HG03520 (cell line): ENCODE measurements at regions not wholly inside any gene's neighbourhood (a gene's known extent, or its start where the extent isn't known, plus 50 kb on each side); places are given as distances from the start of the nearest gene placed in this dataset.
"Not testable (repeated sequence)": the region's sequence is repeated elsewhere in the genome, so short reads cannot be mapped to it uniquely, and the experiment has no call there.

Source experiments
- ATAC-seq: cut with Tn5 transposase; IDR thresholded peaks from one replicate; pipeline ENCODE4 v1.9.1; 2021; ENCODE audit warnings: mild to moderate bottlenecking, moderate library complexity; ENCODE audit not compliant: unreplicated experiment

- no peak for ATAC-seq
These were observed 140.1 kb upstream of the DAPK1 start for GRCh38 chr9:87357600-87357999.

- ATAC-seq, result no peak
These were observed 138.4 kb upstream of the DAPK1 start for GRCh38 chr9:87359264-87359663.

- ATAC-seq, result no peak
These were observed 137.6 kb upstream of the DAPK1 start for GRCh38 chr9:87359958-87360601.

- ATAC-seq, result no peak
These were observed 127.5 kb upstream of the DAPK1 start for GRCh38 chr9:87370049-87370685.

GRCh38 chr9:87371795-87372355, 125.8 kb upstream of the DAPK1 start:
- no peak for ATAC-seq

- ATAC-seq, result no peak
These were observed 125.3 kb upstream of the DAPK1 start for GRCh38 chr9:87372356-87372851.

- ATAC-seq, result not testable (repeated sequence)
These were observed 123.4 kb upstream of the DAPK1 start for GRCh38 chr9:87374023-87374919.

GRCh38 chr9:87375397-87376073, 122.1 kb upstream of the DAPK1 start:
- no peak for ATAC-seq

GRCh38 chr9:87378676-87379075, 119.0 kb upstream of the DAPK1 start:
- ATAC-seq, result no peak

- no peak for ATAC-seq
These were observed 118.4 kb upstream of the DAPK1 start for GRCh38 chr9:87379300-87379699.

- ATAC-seq, result no peak
These were observed 116.5 kb upstream of the DAPK1 start for GRCh38 chr9:87381050-87381711.

GRCh38 chr9:87381746-87382145, 115.9 kb upstream of the DAPK1 start:
- ATAC-seq, result no peak

- ATAC-seq, result no peak
These were observed 114.8 kb upstream of the DAPK1 start for GRCh38 chr9:87382900-87383299.

- no peak for ATAC-seq
These were observed 114.1 kb upstream of the DAPK1 start for GRCh38 chr9:87383344-87384150.

GRCh38 chr9:87386490-87387025, 111.1 kb upstream of the DAPK1 start:
- ATAC-seq, result no peak

- no peak for ATAC-seq
These were observed 110.2 kb upstream of the DAPK1 start for GRCh38 chr9:87387351-87388011.

GRCh38 chr9:87388708-87389107, 109.0 kb upstream of the DAPK1 start:
- ATAC-seq, result not testable (repeated sequence)

- ATAC-seq, result no peak
These were observed 107.7 kb upstream of the DAPK1 start for GRCh38 chr9:87389936-87390335.

- ATAC-seq, result no peak
These were observed 107.3 kb upstream of the DAPK1 start for GRCh38 chr9:87390361-87390760.
